GM19463 (cell line): ENCODE measurements at regions not wholly inside any gene's neighbourhood (a gene's known extent, or its start where the extent isn't known, plus 50 kb on each side); places are given as distances from the start of the nearest gene placed in this dataset.
A peak's percentile ranks its signal among the peaks of the same experiment; 100 is the strongest.
"Not testable (repeated sequence)": the region's sequence is repeated elsewhere in the genome, so short reads cannot be mapped to it uniquely, and the experiment has no call there.

Source experiments
- ATAC-seq: cut with Tn5 transposase; IDR thresholded peaks from one replicate; pipeline ENCODE4 v1.9.1; 2021; ENCODE audit warnings: mild to moderate bottlenecking, moderate library complexity; ENCODE audit not compliant: unreplicated experiment

DNA sequence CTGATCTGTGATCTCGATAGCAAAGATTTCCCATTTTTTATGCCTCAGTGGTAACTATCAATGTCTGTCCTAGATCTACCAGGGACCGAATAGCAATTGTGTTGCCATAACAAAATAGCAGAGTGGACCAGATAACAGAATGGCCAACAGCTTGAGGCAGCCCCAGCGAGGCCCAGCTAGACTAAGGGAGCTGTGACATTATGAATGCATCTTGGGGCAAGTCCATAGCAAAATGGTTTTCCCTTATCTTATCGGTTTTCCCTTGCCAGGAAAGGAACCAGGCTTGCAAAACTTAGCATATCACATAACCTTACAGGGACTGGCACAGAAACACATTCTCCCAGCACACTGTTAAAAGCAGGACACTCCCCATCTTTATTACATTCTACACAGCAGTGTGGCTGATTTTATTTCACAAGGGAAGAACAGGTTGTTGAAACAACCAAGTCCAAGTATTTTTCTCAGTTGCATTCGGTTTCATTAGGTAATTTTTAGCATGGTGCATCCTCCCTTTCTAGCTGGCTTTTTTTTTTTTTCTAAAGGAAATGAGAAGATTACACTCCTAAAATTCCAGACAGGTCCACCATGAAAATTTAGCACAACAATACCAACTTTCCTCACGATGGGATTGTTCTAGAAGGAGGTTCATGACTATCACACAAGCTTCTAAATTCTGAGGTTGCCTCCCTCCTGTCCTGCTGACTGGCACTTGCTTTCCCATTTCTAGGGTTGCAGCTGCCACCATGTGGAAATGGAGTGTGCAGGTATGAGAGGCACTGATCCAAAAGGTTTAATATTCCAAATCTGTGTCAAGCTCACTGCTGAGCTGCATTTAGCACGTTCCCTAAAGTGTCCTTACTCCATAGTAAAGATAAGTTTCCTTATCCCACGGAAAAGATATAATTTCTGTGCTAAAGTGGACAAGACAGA, 97.0 kb upstream of the SLC35G4 start:
- ATAC-seq, result peak; percentile 4

DNA sequence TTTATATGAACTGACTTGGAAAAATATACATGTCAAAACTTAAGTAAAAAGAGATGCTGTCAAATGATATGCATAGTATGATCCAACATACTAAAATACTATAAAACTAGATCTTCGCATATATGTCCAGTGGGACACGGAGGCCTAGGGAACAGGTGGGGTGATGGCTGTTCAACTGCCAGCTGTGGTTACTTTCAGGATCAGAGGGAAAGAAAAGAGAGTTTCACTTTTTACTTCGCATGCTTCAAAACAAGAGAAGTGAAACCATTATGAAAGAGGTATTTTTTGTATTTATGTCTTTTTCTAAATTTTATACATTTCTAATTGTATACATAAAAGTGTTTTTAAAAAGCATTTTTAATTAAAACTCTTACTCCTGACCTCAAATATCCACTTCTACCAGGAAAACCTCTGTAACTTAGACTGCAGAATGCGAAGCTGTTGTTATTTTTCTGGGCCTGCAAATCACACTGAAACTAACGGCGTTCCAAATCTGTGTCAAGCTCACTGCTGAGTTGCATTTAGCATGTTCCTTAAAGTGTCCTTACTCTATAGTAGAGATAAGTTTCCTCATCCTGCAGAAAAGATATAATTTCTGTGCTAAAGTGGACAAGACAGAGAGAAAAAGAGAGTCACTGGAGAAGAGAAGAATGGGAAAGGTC, 97.8 kb upstream of the SLC35G4 start:
- ATAC-seq, result peak; percentile 89

DNA sequence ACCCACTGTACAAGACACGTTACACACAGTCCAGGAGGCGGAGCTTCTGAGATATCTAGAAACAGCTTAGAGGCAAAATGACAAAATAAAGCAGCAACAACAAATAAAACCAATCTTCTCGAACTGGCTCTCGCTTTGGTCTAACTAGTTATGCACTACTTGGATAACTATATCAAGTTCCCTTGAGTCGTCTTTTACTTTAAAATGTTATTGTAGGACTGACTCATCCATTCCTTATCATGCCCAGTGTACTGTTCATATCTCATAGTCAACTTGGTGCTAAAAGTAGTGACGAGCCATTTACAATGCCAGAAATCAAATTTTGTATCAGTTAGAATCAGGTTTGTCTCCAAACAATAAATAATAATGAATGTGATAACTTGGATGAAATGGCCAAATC, 102.5 kb upstream of the SLC35G4 start:
- ATAC-seq, result no peak

DNA sequence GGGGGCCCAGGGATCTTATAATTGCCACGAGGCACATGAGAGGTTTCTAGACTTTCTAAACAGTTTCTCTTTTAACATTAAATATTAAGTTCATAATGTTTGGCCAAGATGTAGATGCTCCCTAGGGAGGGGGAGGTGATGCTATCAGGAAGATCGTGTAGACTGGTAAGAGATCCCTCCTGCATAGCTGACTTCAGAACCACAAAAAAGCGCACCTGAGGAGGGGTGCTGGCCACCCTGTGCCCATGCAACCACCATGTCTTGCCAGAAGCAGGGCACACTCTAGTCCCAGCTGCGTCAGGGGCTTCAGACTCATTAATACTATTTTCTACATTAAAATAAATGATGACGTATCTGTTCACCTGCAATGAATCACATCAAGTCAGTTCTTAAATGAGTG, 103.4 kb upstream of the SLC35G4 start:
- ATAC-seq, result no peak

DNA sequence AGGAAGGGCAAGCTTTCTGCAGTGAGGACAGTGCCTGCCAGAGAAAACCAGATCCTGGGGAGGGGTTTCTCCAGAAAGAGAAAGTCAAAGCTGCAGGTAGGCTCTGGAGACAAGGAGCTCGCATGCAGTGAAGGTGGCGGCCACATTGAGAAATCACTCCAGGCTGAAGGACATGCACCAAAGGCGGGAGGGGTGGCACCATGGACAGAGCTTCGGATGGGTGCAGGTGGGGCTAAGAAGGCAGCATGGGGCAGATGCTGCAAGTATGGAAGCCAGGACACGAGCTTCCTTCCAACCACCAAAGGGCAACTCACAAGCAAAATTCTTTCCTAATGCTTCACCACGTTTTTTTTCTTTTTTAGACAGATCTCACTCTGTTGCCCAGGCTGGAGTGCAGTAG, 104.4 kb upstream of the SLC35G4 start:
- no peak for ATAC-seq

DNA sequence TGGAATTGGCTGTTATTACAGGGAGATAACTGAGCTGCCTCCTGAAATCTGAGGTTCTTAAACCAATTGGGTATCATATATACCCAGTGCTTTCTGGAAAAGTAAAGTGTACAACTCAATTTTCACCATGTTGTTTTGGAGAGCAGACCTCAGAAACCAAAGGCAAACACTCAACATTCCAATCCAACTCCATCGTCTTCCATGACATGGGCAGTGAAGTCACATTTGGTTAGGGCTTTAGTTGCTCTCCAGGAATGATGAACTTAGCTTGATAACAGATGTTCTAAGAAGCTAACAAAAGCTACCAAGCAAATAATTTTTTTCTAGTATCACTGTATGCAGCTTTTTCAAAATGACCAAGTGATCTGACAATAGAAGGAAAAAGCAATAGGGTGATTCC, 107.0 kb upstream of the SLC35G4 start:
- ATAC-seq, result no peak

DNA sequence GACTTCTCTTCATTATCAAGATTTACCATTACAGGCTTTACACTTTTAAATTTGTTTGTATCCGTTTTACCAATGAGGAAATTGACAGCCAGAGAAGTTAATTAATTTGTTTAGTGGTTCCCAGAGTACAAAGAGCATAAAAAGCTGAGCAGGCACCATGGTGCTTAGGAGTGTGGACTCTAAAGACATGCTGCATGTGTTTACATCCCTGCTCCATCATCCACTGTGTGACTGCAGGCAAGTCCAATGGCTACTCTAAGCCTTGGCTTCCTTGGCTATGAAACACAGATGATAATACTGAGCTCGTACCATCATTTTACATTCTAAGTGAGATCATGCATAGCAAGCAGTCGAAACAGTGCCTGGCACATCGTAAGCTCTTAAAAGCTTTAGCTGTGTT, 108.0 kb upstream of the SLC35G4 start:
- ATAC-seq, result no peak

DNA sequence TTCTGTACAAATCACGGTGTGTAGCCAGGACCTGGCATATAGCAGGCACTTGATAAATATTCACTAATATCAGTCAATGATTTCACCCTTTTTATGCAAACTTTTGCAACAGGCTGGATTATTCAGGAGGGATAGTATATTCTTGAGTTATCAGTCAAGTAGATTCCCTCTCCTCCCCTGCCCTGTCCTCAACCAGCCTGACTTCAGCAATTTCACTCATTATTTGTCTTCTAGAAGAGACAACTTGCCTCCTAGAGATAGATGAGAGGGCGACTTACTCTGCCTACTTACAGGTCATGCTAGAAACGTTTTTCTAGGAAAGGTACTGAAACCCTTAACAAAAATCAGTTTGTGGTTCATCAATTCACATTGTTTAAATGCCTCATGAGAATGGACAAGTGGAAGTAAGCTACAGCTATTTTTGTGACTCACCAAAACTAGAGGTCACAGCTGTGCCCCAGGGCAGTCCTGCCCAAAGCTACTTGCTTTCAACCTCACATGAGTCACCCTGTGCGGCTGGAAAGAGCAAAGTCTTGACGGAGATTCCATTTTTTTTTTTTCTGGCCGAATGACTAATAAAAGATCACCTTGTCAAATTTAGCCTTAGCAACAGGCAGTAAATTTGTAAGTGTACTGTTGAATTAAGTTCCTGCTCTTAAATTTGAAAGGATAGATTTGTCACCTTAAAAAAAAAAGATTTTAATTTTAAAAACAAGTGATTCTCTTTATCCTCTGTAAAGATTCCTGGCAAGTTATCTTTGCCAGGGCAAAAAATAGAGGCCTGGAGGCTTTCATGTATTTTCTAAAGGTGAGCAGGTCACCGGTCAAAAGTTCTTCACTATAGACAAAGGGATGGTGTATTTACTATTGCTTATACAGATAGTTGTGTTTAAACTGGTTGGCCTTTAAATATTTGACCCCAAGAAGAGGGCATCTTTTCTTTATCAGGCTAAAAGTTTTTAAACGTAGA, 109.0 kb upstream of the SLC35G4 start:
- ATAC-seq, result peak; percentile 97

DNA sequence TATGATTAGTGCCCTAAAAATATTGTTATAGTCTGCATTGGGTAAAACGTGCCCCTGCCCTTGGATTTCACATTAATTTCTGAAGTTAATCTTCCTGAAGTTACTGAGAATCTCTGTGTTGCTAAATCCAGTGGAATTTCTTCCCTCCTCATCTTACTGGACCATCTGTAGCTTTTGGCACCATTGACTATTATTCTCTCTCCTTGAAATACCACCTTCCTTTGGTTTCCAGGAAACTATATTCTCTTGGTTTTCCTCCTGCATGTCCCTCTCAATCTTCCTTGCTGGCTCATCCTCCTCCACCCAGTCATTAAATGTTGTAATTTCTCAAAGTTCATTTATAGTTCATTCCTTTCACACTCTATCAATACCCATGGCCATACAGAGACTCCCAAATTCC, 110.6 kb upstream of the SLC35G4 start:
- no peak for ATAC-seq

DNA sequence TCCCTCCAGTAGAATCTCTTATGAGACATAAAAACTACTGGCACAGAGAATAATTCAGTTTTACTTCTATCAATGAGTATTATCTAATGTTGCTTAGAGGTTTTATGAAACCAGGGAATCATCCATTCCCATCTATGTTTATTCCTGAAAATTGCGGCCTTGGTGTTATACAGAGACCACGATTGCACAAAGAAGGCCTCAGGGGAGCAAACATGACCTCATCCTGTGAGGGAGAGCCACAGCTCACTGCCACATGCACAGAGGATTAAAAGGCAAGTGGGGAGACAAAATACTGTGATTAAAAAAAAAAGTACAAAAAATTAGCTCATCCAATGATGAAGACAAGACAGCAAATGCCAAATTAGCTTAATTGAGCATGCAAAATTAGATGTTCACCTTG, 111.8 kb upstream of the SLC35G4 start:
- no peak for ATAC-seq

DNA sequence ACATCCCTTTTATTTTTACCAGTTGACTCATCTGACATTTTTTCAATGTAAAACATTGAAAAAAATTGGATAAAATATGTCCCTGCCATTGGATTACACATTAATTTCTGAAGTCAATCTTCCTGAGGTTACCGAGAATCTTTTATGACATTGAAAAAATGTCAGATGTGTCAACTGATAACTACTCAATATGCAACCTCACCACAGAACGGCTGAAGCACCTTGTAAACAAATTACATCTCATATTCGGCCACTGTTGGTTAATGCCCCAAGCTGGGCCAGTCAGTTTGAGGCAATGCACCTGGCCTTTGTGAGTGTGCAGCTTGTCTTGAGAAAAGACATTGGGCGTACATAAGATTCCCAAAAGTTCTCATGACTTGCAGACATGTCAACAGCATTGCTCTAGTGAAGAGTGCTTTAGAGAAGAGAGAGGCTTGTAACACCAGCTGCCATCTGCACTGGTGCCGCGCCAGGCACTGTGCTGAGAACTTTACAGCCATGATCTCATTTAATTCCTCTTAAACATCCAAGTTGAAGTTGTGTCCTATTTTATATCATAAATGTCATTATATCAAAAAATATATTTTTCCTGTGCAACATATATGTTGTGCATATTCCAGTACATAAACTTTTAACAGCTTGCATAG, 112.7 kb upstream of the SLC35G4 start:
- no peak for ATAC-seq

DNA sequence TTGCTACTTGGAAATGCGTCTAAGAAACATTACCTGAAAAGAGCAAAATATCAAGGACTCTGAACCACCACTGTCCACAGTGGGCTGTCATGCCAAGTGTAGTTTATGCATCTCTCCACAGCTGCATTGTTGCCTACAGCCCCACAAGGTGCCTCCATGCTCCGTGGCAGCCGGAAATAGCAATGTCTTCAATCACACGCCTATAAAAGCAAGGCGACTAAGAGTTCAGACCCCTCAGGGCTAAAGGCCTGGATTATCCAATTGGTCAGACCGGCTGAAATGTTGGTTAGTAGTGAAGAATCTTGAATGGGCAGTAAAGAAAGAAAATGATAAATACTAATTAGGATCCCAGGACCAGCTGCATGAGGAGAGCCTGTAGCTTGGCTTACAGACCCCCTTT, 114.0 kb upstream of the SLC35G4 start:
- ATAC-seq, result no peak

DNA sequence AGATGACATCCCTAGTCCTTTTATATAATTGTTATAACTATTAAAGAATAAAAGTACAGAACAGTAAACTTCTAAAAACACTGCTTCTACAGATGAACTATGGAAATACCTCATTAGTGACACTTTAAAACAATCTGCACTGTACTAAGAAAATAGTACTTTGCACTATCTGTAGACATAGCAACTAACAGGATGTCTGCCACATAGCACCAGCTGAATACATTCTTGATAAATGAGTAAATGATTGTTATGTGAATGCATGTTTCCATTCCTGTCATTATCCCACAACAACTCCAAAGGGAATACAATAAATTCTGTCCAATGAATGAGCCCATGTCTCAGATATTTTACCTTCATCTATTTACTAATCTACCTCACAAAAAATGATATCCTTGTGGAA, 115.3 kb upstream of the SLC35G4 start:
- no peak for ATAC-seq

DNA sequence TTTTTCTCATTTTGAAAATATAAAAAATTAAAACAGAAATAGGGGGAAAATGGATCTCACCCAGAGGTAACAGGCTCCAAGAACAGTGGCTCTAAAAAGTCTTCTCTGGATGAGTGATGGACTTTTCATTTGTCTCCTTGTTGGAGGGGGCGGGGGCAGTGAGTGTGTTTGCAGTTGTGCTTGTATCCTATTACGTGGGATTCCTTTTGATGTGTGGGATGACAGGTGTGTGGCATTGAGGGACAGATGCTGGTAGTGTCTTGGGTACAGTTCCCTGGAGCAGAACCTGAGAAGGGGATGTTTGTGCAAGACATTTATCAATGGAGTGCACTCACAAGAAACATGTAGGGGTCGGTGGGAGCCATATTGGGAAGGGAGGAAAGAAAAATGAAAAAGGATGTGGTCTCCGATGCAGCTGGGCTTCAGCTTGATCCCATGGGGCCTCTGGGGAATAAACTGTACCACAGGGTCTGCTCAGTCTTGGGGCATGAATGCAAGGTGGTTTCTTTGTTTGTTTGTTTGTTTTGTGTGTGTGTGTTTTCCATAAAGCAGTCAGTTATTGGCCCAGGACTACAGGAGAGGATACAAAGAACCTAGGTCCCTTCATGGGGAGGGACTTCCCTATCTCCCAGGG, 120.0 kb upstream of the SLC35G4 start:
- no peak for ATAC-seq

DNA sequence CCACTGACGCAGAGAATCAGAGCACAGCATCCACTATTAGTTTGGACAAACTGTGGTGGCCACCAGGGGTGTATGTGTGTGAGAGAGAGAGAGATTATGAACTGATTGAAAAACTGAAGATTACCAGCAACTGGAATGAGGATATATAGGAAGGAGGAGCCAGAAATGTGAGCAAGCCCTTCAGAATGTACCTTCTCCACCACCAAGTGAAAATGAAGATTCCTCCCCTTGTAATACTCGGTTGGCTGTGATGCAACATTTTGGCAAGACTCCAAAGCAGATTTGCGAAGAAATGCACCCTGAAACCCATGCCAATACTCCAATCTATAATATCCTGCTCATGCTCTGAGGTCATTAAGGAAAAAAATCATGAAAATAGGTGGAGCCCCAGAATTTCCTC, 121.2 kb upstream of the SLC35G4 start:
- no peak for ATAC-seq

DNA sequence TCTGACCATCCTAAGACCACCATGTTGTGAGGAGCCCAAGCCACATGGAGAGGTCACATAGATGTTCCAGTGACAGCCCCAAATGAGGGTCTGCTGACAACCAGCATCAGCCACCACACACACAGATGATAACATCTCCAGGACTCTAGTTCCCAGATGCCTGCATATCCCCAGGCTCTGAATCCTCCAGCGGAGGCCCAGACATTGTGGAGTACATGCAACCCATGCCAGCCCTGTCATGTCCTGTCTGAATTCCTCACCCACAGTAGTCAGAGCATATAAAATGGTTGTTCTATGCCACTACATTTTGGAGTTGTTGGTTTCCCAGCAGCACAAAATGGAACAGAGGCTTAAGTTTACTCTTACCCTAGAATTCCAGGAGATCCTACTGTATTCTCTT, 122.0 kb upstream of the SLC35G4 start:
- ATAC-seq, result no peak

DNA sequence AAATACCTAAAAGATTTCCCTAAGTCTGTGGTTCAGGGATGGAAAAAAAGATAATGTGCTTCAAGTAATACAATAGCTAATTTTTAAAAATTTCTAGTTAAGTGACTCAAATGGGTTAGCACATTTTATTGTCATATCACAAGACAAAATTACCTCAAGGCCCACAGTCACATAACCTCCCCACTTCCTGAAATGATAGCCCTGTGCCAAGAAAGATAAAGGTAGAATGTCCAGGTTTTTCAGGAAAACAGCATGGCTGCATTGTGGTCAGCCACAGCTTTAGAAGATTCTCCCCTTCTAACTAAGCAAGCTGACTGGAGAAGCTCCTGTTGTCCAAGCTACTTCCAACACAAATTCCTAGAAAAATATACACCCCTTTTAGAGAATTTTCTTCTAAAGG, 127.1 kb upstream of the SLC35G4 start:
- ATAC-seq, result no peak

DNA sequence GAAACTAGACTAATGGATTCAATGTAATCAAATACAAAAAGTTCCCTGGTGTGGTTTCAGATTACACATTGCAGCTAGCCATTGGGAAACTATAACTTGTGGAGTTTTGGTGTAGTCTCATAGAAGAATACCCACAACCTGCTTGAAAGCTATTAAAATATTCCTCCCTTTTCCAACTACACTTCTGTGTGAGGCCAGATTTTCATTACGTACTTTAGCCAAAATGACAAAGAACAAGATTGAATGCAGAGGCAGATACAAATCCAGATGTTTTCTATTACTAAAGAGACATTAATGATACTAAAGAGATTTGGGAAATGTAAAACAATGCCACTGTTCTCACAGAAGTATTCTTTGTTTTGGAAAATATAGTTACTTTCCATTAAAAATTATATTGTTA, 128.7 kb upstream of the SLC35G4 start:
- no peak for ATAC-seq

DNA sequence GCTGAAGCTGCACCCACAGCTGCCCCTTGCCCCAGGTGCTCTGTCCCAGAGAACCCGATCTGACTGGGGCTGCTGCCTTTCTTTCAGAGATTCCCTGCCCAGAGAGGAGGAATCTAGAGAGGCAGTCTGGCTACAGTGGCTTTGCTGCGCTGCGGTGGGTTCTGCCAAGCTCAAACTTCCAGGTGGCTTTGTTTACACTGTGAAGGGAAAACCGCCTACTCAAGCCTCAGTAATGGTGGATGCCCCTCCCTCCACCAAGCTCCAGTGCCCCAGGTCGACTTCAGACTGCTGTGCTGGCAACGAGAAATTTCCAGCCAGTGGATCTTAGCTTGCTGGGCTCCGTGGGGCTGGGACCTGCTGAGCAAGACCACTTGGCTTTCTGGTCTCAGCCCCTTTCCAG, 130.4 kb upstream of the SLC35G4 start:
- ATAC-seq, result not testable (repeated sequence)

DNA sequence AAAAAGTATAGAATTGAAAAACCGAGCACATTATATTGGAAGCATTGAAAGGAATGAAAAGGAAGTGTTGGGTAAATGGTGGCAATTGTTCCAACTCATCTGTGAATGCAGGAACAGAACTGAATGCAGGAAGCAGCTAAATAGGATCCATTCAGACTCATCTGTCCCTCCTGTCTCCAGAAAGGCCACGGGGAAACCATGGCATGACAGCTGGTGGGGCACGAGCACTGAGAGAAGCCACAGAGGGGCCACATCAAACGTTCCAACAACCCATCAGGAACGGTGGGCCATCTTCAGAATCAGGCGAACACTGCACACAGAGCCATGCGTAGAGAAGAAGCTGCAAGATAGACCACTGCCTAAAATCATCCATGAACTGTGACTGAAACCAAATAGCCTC, 138.5 kb upstream of the SLC35G4 start:
- ATAC-seq, result no peak
